Body of pancreas (tissue), 4 donors: ENCODE measurements at regions not wholly inside any gene's neighbourhood (a gene's known extent, or its start where the extent isn't known, plus 50 kb on each side); places are given as distances from the start of the nearest gene placed in this dataset.

ENCODE experiments used
- ATAC-seq: fragments of 150-250 bp; one replicate; pipeline ENCODE4 v1.9.1; 2016
- DNase-seq, 4 donors: peaks; one replicate each; pipeline ENCODE4 v3.0.0-alpha.2; 2019
- H3K27ac ChIP-seq, 4 donors: fragments of 200-600 bp; sonication (generic); 1 replicate in 3 of 4; 2 replicates in 1 of 4; pipeline versions ENCODE4 v1.5.1 to v1.6.1; 2016 to 2019; ENCODE audit warnings: mild to moderate bottlenecking in 1 of 4, mixed read lengths in 1 of 4, moderate library complexity in 1 of 4
- H3K27me3 ChIP-seq, 2 donors: fragments of 200-600 bp; sonication (generic); one replicate each; pipeline ENCODE4 v1.6.0; 2016; ENCODE audit warnings: mild to moderate bottlenecking in 1 of 2
- H3K36me3 ChIP-seq, 2 donors: fragments of 200-600 bp; sonication (generic); replicated peaks in 1 of 2; 2 replicates each; pipeline ENCODE4 v1.5.1; 2016; ENCODE audit warnings: low read depth in 2 of 2; ENCODE audit not compliant: insufficient read depth in 1 of 2
- H3K4me1 ChIP-seq: fragments of 200-600 bp; sonication (generic); one replicate; pipeline ENCODE4 v1.6.0; 2016
- H3K4me3 ChIP-seq, 2 donors: fragments of 200-600 bp; sonication (generic); 1 replicate in 1 of 2; 2 replicates in 1 of 2; pipeline ENCODE4 v1.5.1; 2016 to 2019
- H3K9me3 ChIP-seq, 3 donors: fragments of 200-600 bp; sonication (generic); 1 replicate in 2 of 3; 2 replicates in 1 of 3; pipeline ENCODE4 v1.5.1; 2016
- CTCF ChIP-seq, 7 experiments: fragments of 450-650 bp in 4 of 7; fragments of 200-600 bp in 3 of 7; sonication (generic) in 3 of 7; IDR thresholded peaks; one replicate each; pipeline ENCODE4 v1.5.1; 2016 to 2019; ENCODE audit warnings: antibody characterized with exemption in 7 of 7
- POLR2A ChIP-seq, 3 donors: fragments of 450-650 bp; IDR thresholded peaks; one replicate each; pipeline ENCODE4 v1.6.1; 2016; ENCODE audit warnings: antibody characterized with exemption in 3 of 3, mild to moderate bottlenecking in 2 of 3
- WGBS, 2 donors: methylation state at CpG; one replicate each; pipeline ENCODE4 v1.1.5; 2017; 5-methylcytosine and 5-hydroxymethylcytosine counted together
- intact Hi-C: fragments of 100-400 bp; cut with DNase I; formaldehyde crosslinking; loops from one replicate; pipeline ENCODE4 v1.15.1; 2023

- ATAC-seq (no peak), DNase-seq (no peak)
- H3K27me3 ChIP-seq = no peaks in the 10 kb centered on the region
- H3K4me3 ChIP-seq = no peak overlapping the region
- no peaks in the 10 kb centered on the region for H3K36me3 ChIP-seq
- no peak for TF ChIP-seq CTCF (IDR thresholded peaks at IDR 0.05)
- no peak for TF ChIP-seq POLR2A (IDR thresholded peaks at IDR 0.05)
- H3K4me1 ChIP-seq = no peaks in the 10 kb centered on the region
- intact Hi-C loops = no loop called here
- no peaks in the 10 kb centered on the region for H3K9me3 ChIP-seq
- H3K27ac ChIP-seq = no peak overlapping the region
- WGBS, 2 donors = 13 to 36% methylated on average over 1 of the region's 1 CpG
Measured at GRCh38 chrX:46341767-46342322, 203.4 kb downstream of the ZNF674 start.

- no peaks in the 10 kb centered on the region for H3K27me3 ChIP-seq
- no peaks in the 10 kb centered on the region for H3K36me3 ChIP-seq
- DNase-seq (no peak), ATAC-seq (no peak)
- H3K4me3 ChIP-seq = no peak overlapping the region
- no peak for TF ChIP-seq CTCF (IDR thresholded peaks at IDR 0.05)
- no peak for TF ChIP-seq POLR2A (IDR thresholded peaks at IDR 0.05)
- intact Hi-C loops = no loop called here
- H3K4me1 ChIP-seq = no peaks in the 10 kb centered on the region
- H3K27ac ChIP-seq = no peak overlapping the region
- H3K9me3 ChIP-seq = no peaks in the 10 kb centered on the region
Measured at GRCh38 chrX:46340696-46341095, 204.5 kb downstream of the ZNF674 start.

GRCh38 chrX:46333550-46333949 lies 211.7 kb downstream of the ZNF674 start:
- DNase-seq = no peak
- intact Hi-C loops = no loop called here
- Histone ChIP-seq H3K4me3 (no peak overlapping the region), H3K27ac (no peak overlapping the region), H3K27me3 (no peaks in the 10 kb centered on the region), H3K36me3 (no peaks in the 10 kb centered on the region), H3K9me3 (no peaks in the 10 kb centered on the region), H3K4me1 (no peaks in the 10 kb centered on the region)
- ATAC-seq = no peak
- TF ChIP-seq POLR2A (IDR thresholded peaks at IDR 0.05) (no peak), CTCF (IDR thresholded peaks at IDR 0.05) (no peak)
- no CpG with 5 or more reads among the region's 5 CpGs for WGBS, 2 donors

GRCh38 chrX:46330981-46331380 lies 214.2 kb downstream of the ZNF674 start:
- no peak overlapping the region for H3K27ac ChIP-seq
- TF ChIP-seq POLR2A (IDR thresholded peaks at IDR 0.05) (no peak), CTCF (IDR thresholded peaks at IDR 0.05) (no peak)
- no peaks in the 10 kb centered on the region for H3K27me3 ChIP-seq
- no peaks in the 10 kb centered on the region for H3K36me3 ChIP-seq
- no peak overlapping the region for H3K4me3 ChIP-seq
- no peaks in the 10 kb centered on the region for H3K4me1 ChIP-seq
- intact Hi-C loops = no loop called here
- no peak for DNase-seq
- no peaks in the 10 kb centered on the region for H3K9me3 ChIP-seq
- ATAC-seq = no peak

- Histone ChIP-seq H3K4me3 (no peak overlapping the region), H3K9me3 (no peaks in the 10 kb centered on the region), H3K27me3 (no peaks in the 10 kb centered on the region), H3K27ac (no peak overlapping the region), H3K4me1 (no peaks in the 10 kb centered on the region), H3K36me3 (no peaks in the 10 kb centered on the region)
- DNase-seq = no peak
- ATAC-seq = no peak
- TF ChIP-seq POLR2A (IDR thresholded peaks at IDR 0.05) = no peak
- TF ChIP-seq CTCF (IDR thresholded peaks at IDR 0.05) = no peak
- intact Hi-C loops = no loop called here
- 66 to 79% methylated on average over 2 of the region's 2 CpGs for WGBS, 2 donors
Measured at GRCh38 chrX:46330513-46330912, 214.7 kb downstream of the ZNF674 start.
